ENCODE measurements at regions not wholly inside any gene's neighbourhood (a gene's known extent, or its start where the extent isn't known, plus 50 kb on each side); places are given as distances from the start of the nearest gene placed in this dataset.

DNA sequence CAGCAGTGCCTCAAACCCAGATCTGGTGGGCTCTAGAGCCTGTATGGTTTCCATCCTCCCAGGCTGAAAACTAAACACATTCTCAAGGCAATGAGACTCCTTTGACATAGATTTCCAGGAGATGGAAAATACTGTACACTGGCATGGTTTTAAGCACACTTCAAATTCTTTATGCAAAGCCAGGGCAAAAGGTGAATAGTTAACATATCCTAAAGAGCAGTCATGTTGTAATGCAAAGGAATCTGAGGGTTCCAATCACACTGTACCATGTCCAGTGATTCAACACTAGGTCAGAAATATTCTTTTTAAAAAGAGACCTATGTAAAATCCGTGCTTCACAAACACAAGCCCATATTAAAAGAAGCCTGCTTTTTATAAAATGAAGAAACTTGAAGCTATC is 195.3 kb downstream of the QDPR start:
- FAIRE-seq (no peak), DNase-seq (ENCODE audit: insufficient read length, low spot score) (no peak)
- no peak for TF ChIP-seq SPI1 (IDR thresholded peaks at IDR 0.05; ENCODE audit: low read depth, low read length)
- TF ChIP-seq POU2F2 (IDR thresholded peaks at IDR 0.05; ENCODE audit: low read depth, low read length): no peak
- no peak for TF ChIP-seq TAF1 (IDR thresholded peaks at IDR 0.05; ENCODE audit: low read depth, low read length)
- TF ChIP-seq PAX5 (IDR thresholded peaks at IDR 0.05; ENCODE audit: insufficient read depth, low read length, severe bottlenecking): no peak
- no peak for TF ChIP-seq POLR2AphosphoS5 (IDR thresholded peaks at IDR 0.05; ENCODE audit: low read depth, low read length)
- no peak for TF ChIP-seq POLR2A (IDR thresholded peaks at IDR 0.05; ENCODE audit: low read depth, low read length)

DNA sequence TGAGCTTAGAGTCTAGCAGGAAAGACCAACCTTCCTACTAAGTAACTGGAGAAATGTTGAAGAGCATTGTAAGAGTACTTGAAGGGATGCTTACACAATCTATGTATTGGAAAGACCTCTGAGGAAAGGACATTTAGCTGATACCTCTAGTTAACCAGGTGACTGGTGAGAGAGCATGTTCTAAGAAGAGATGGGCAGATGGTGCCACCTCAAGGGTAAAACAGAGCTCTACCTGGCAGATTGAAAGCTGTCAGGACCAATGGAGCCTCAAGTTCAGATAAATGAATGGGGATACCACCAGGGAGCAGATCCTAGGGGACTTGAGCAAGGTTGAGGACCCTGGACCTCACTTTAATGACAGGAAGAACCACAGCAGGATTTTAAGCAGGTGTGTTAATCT is 196.4 kb downstream of the QDPR start:
- TF ChIP-seq PAX5 (IDR thresholded peaks at IDR 0.05; ENCODE audit: insufficient read depth, low read length, severe bottlenecking): no peak
- TF ChIP-seq POLR2A (IDR thresholded peaks at IDR 0.05; ENCODE audit: low read depth, low read length): no peak
- TF ChIP-seq POLR2AphosphoS5 (IDR thresholded peaks at IDR 0.05; ENCODE audit: low read depth, low read length): no peak
- no peak for TF ChIP-seq TAF1 (IDR thresholded peaks at IDR 0.05; ENCODE audit: low read depth, low read length)
- TF ChIP-seq SPI1 (IDR thresholded peaks at IDR 0.05; ENCODE audit: low read depth, low read length): no peak
- no peak for FAIRE-seq
- DNase-seq (ENCODE audit: insufficient read length, low spot score): no peak

DNA sequence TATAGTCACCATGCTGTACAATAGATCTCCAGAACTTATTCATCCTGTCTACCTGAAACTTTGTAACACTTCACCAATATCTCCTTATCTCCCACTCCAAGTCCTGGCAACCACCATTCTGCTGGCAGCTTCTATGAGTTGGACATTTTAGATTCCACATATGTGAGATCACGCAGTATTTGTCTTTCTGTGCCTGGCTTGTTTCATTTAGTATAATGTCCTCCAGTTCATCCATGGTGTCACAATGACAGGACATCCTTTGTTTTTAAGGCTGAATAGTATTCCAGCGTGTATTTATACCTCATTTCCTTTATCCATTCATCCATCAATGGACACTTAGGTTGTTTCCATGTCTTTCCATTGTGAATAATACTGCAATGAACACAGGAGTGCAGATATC is 198.7 kb downstream of the QDPR start:
- DNase-seq (ENCODE audit: insufficient read length, low spot score) (no peak), FAIRE-seq (no peak)
- no peak for TF ChIP-seq POLR2A (IDR thresholded peaks at IDR 0.05; ENCODE audit: low read depth, low read length)
- no peak for TF ChIP-seq POU2F2 (IDR thresholded peaks at IDR 0.05; ENCODE audit: low read depth, low read length)
- no peak for TF ChIP-seq POLR2AphosphoS5 (IDR thresholded peaks at IDR 0.05; ENCODE audit: low read depth, low read length)
- TF ChIP-seq PAX5 (IDR thresholded peaks at IDR 0.05; ENCODE audit: insufficient read depth, low read length, severe bottlenecking): no peak
- no peak for TF ChIP-seq TAF1 (IDR thresholded peaks at IDR 0.05; ENCODE audit: low read depth, low read length)
- TF ChIP-seq SPI1 (IDR thresholded peaks at IDR 0.05; ENCODE audit: low read depth, low read length): no peak

DNA sequence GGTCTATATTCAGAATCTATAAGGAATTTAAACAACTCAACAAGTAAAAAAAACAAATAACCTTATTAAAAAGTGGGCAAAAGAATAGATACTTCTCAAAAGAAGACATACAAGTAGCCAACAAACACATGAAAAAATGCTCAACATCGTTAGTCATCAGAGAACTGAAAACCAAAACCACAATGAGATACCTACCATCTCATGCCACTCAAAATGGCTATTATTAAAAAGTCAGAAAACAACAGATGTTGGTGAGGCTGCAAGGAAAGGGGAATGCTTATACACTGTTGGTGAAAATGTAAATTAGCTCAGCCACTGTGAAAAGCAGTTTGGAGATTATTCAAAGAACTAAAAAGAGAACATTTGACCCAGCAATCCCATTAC is 201.6 kb downstream of the QDPR start:
- FAIRE-seq: no peak
- no peak for DNase-seq (ENCODE audit: insufficient read length, low spot score)

DNA sequence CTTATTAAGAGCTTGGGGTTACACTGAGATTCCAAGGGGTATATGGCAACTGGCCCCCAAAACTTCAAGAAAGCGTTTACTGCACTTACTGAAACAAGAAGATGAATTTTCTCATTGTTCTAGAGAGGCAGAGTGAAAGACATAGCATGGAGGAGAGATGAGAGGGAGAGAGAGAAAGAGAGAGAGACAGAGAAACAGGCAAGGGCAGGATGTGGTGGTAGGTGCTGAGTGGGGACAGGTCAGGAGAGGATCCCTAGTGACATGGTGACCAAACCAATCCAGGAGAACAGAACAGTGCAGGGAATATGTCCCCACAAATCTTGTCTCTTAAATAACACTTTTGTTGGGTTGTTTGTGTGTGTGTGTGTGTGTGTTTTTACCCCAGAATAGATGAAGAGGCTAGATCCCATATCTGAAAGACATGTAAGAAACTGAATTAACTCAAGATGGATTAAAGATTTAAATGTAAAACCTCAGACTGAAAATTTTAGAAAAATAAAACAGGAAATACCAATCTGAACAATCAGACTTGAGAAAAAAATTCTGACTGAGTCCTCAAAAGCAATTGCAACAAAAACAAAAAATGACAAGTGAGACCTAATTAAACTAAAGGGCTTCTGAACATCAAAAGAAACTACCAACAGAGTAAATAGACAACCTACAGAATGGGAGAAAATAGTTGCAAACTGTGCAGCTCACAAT is 202.2 kb downstream of the QDPR start:
- DNase-seq (ENCODE audit: insufficient read length, low spot score): no peak
- TF ChIP-seq PAX5 (IDR thresholded peaks at IDR 0.05; ENCODE audit: insufficient read depth, low read length, severe bottlenecking) (no peak), SPI1 (IDR thresholded peaks at IDR 0.05; ENCODE audit: low read depth, low read length) (no peak), TAF1 (IDR thresholded peaks at IDR 0.05; ENCODE audit: low read depth, low read length) (no peak), POLR2AphosphoS5 (IDR thresholded peaks at IDR 0.05; ENCODE audit: low read depth, low read length) (no peak), POU2F2 (IDR thresholded peaks at IDR 0.05; ENCODE audit: low read depth, low read length) (no peak), POLR2A (IDR thresholded peaks at IDR 0.05; ENCODE audit: low read depth, low read length) (no peak)
- FAIRE-seq: no peak

More for the DNA sequence above, 201.6 kb downstream of the QDPR start:
- TF ChIP-seq POLR2AphosphoS5 (IDR thresholded peaks at IDR 0.05; ENCODE audit: low read depth, low read length) (no peak), POLR2A (IDR thresholded peaks at IDR 0.05; ENCODE audit: low read depth, low read length) (no peak), PAX5 (IDR thresholded peaks at IDR 0.05; ENCODE audit: insufficient read depth, low read length, severe bottlenecking) (no peak), SPI1 (IDR thresholded peaks at IDR 0.05; ENCODE audit: low read depth, low read length) (no peak), POU2F2 (IDR thresholded peaks at IDR 0.05; ENCODE audit: low read depth, low read length) (no peak), TAF1 (IDR thresholded peaks at IDR 0.05; ENCODE audit: low read depth, low read length) (no peak)

DNA sequence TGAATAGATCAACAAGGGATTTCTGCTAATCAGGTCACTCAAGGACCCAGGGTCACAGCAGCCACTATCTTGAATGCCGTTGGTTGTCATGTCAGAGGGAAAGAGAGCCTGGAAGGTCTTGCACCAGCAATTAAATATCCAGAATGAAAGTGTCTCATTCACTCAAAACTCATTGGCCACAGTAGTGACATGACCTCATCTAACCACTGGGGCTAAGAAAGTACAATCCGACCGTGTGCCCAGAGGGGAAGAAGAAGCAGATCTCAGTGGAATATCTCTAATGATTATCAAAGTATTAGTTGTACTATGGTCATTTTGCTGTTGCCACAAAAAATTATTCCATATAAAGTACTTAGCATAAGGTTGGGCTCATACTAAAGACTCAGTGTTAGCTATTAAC is 210.0 kb downstream of the QDPR start:
- FAIRE-seq (no peak), DNase-seq (ENCODE audit: insufficient read length, low spot score) (no peak)
- TF ChIP-seq POU2F2 (IDR thresholded peaks at IDR 0.05; ENCODE audit: low read depth, low read length) (no peak), POLR2AphosphoS5 (IDR thresholded peaks at IDR 0.05; ENCODE audit: low read depth, low read length) (no peak), PAX5 (IDR thresholded peaks at IDR 0.05; ENCODE audit: insufficient read depth, low read length, severe bottlenecking) (no peak), POLR2A (IDR thresholded peaks at IDR 0.05; ENCODE audit: low read depth, low read length) (no peak), TAF1 (IDR thresholded peaks at IDR 0.05; ENCODE audit: low read depth, low read length) (no peak), SPI1 (IDR thresholded peaks at IDR 0.05; ENCODE audit: low read depth, low read length) (no peak)

DNA sequence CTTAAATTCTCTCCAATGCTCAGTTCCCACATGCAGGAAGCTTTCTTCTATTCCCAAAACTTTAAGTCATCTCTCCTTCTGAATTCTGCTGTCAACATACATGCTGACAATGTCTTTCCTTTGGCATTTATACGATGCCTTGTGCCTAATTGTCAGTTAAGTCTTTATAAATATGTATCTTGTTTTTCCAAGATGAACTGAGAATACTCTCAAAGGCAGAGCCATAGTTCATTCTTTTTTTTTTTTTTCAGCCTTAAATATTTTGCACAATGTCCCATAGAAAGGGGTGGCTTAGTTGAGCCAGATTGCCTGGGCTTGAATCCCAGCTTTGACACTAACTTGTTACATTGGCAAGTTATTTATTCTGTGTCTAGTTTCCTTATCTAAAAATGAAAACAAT is 210.6 kb downstream of the QDPR start:
- DNase-seq (ENCODE audit: insufficient read length, low spot score): no peak
- no peak for TF ChIP-seq SPI1 (IDR thresholded peaks at IDR 0.05; ENCODE audit: low read depth, low read length)
- no peak for TF ChIP-seq TAF1 (IDR thresholded peaks at IDR 0.05; ENCODE audit: low read depth, low read length)
- TF ChIP-seq POU2F2 (IDR thresholded peaks at IDR 0.05; ENCODE audit: low read depth, low read length): no peak
- TF ChIP-seq POLR2AphosphoS5 (IDR thresholded peaks at IDR 0.05; ENCODE audit: low read depth, low read length): no peak
- no peak for TF ChIP-seq POLR2A (IDR thresholded peaks at IDR 0.05; ENCODE audit: low read depth, low read length)
- TF ChIP-seq PAX5 (IDR thresholded peaks at IDR 0.05; ENCODE audit: insufficient read depth, low read length, severe bottlenecking): no peak
- no peak for FAIRE-seq

- FAIRE-seq: no peak
- DNase-seq (ENCODE audit: insufficient read length, low spot score): no peak
- no peak for TF ChIP-seq POLR2AphosphoS5 (IDR thresholded peaks at IDR 0.05; ENCODE audit: low read depth, low read length)
- TF ChIP-seq PAX5 (IDR thresholded peaks at IDR 0.05; ENCODE audit: insufficient read depth, low read length, severe bottlenecking): no peak
- no peak for TF ChIP-seq POU2F2 (IDR thresholded peaks at IDR 0.05; ENCODE audit: low read depth, low read length)
- TF ChIP-seq SPI1 (IDR thresholded peaks at IDR 0.05; ENCODE audit: low read depth, low read length): no peak
- TF ChIP-seq POLR2A (IDR thresholded peaks at IDR 0.05; ENCODE audit: low read depth, low read length): no peak
- no peak for TF ChIP-seq TAF1 (IDR thresholded peaks at IDR 0.05; ENCODE audit: low read depth, low read length)
These were observed 214.7 kb downstream of the QDPR start for GRCh38 chr4:17296921-17297890.

GRCh38 chr4:17293901-17294300 is 218.0 kb downstream of the QDPR start:
- DNase-seq (ENCODE audit: insufficient read length, low spot score): no peak
- no peak for FAIRE-seq
- TF ChIP-seq POU2F2 (IDR thresholded peaks at IDR 0.05; ENCODE audit: low read depth, low read length) (no peak), POLR2AphosphoS5 (IDR thresholded peaks at IDR 0.05; ENCODE audit: low read depth, low read length) (no peak), SPI1 (IDR thresholded peaks at IDR 0.05; ENCODE audit: low read depth, low read length) (no peak), POLR2A (IDR thresholded peaks at IDR 0.05; ENCODE audit: low read depth, low read length) (no peak), TAF1 (IDR thresholded peaks at IDR 0.05; ENCODE audit: low read depth, low read length) (no peak), PAX5 (IDR thresholded peaks at IDR 0.05; ENCODE audit: insufficient read depth, low read length, severe bottlenecking) (no peak)
